Muscle of back (tissue), 3 donors: ENCODE measurements at regions not wholly inside any gene's neighbourhood (a gene's known extent, or its start where the extent isn't known, plus 50 kb on each side); places are given as distances from the start of the nearest gene placed in this dataset.
A peak's percentile ranks its signal among the peaks of the same experiment; 100 is the strongest.
"Not testable (repeated sequence)": the region's sequence is repeated elsewhere in the genome, so short reads cannot be mapped to it uniquely, and the experiment has no call there.

ENCODE experiments used
- DNase-seq, 3 donors: peaks; one replicate each; pipeline versions ENCODE4 v3.0.0 to v3.0.0-alpha.2; 2013

- no peak for DNase-seq
Observed at GRCh38 chr10:78210548-78210947, 176.9 kb downstream of the RPS24 start.

- DNase-seq = no peak
Observed at GRCh38 chr10:78210976-78211375, 177.3 kb downstream of the RPS24 start.

GRCh38 chr10:78211561-78212051, 177.9 kb downstream of the RPS24 start:
- DNase-seq = peak; percentile 38 to 73 (median 42)

GRCh38 chr10:78212060-78212785, 178.6 kb downstream of the RPS24 start:
- peak; percentile 34 to 69 (median 60) for DNase-seq

GRCh38 chr10:78212786-78213175, 179.1 kb downstream of the RPS24 start:
- DNase-seq = no peak

- peak in 1 of 3 donors; percentile 55 for DNase-seq
Observed at GRCh38 chr10:78214955-78215354, 181.3 kb downstream of the RPS24 start.

GRCh38 chr10:78215645-78216044, 182.0 kb downstream of the RPS24 start:
- DNase-seq = peak; percentile 93 to 96 (median 94)

GRCh38 chr10:78217336-78217735, 183.7 kb downstream of the RPS24 start:
- no peak for DNase-seq

- DNase-seq = no peak
Observed at GRCh38 chr10:78218798-78219490, 185.3 kb downstream of the RPS24 start.

GRCh38 chr10:78219568-78219967, 185.9 kb downstream of the RPS24 start:
- DNase-seq = not testable (repeated sequence)

GRCh38 chr10:78220781-78221180, 187.1 kb downstream of the RPS24 start:
- no peak for DNase-seq

- DNase-seq = no peak
Observed at GRCh38 chr10:78222096-78222790, 188.6 kb downstream of the RPS24 start.

- no peak for DNase-seq
Observed at GRCh38 chr10:78223088-78223487, 189.4 kb downstream of the RPS24 start.

GRCh38 chr10:78224602-78225001, 190.9 kb downstream of the RPS24 start:
- DNase-seq = peak in 1 of 3 donors; percentile 55

GRCh38 chr10:78225594-78225993, 191.9 kb downstream of the RPS24 start:
- DNase-seq = no peak

- no peak for DNase-seq
Observed at GRCh38 chr10:78229489-78229888, 195.8 kb downstream of the RPS24 start.

GRCh38 chr10:78229950-78230675, 196.4 kb downstream of the RPS24 start:
- DNase-seq = no peak

GRCh38 chr10:78231327-78231726, 197.7 kb downstream of the RPS24 start:
- DNase-seq = no peak

GRCh38 chr10:78231939-78232338, 198.3 kb downstream of the RPS24 start:
- DNase-seq = peak in 2 of 3 donors; percentile 38 to 59

GRCh38 chr10:78236416-78237015, 202.9 kb downstream of the RPS24 start:
- no peak for DNase-seq

GRCh38 chr10:78237951-78238350, 204.3 kb downstream of the RPS24 start:
- DNase-seq = not testable (repeated sequence)
